Activated naive CD8-positive, alpha-beta T cell treated with anti-CD3 and anti-CD28 coated beads for 36 hours (primary cell): ENCODE measurements at regions not wholly inside any gene's neighbourhood (a gene's known extent, or its start where the extent isn't known, plus 50 kb on each side); places are given as distances from the start of the nearest gene placed in this dataset.
"Not testable (repeated sequence)": the region's sequence is repeated elsewhere in the genome, so short reads cannot be mapped to it uniquely, and the experiment has no call there.

Source experiments
- DNase-seq: peaks from one replicate; pipeline ENCODE4 v3.0.0; 2021
- H3K27ac Mint-ChIP-seq: one replicate; pipeline ENCODE4 v1.8.0; 2022; ENCODE audit warnings: mild to moderate bottlenecking, moderate library complexity, mixed read lengths
- H3K27me3 Mint-ChIP-seq: one replicate; pipeline ENCODE4 v1.8.0; 2022; ENCODE audit warnings: mild to moderate bottlenecking, mixed read lengths
- H3K36me3 Mint-ChIP-seq: one replicate; pipeline ENCODE4 v1.8.0; 2021; ENCODE audit warnings: mild to moderate bottlenecking, mixed read lengths
- H3K4me1 Mint-ChIP-seq: one replicate; pipeline ENCODE4 v1.8.0; 2021; ENCODE audit warnings: mixed read lengths
- H3K4me3 Mint-ChIP-seq: one replicate; pipeline ENCODE4 v1.8.0; 2022; ENCODE audit warnings: mild to moderate bottlenecking, moderate library complexity, mixed read lengths
- H3K9me3 Mint-ChIP-seq: one replicate; pipeline ENCODE4 v1.8.0; 2022; ENCODE audit warnings: mixed read lengths

DNA sequence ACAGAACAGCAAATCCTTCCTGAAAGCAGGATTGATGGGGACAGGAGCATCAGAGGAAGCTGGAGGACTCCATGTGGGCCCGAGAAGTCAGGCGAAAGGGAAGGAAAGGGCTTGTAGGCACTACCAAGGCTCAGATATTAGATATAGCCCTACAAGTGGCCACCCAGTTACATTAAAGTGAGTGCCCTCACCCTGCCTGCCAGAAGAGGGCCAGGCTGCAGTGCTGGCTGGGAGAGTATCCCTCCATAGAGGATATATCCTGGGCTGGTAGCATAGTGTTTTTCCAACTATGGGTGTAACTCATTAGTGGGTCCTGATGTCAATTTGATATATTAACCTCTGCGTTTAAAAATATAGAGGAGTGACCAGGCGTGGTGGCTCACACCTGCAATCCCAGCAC lies 285.2 kb downstream of the MYCN start:
- DNase-seq, result no peak
- Mint-ChIP-seq H3K27me3 (peaks cover 7% of the 10 kb centered on the region), H3K27ac (no peak overlapping the region), H3K36me3 (no peaks in the 10 kb centered on the region), H3K4me3 (no peak overlapping the region), H3K9me3 (no peaks in the 10 kb centered on the region), H3K4me1 (no peaks in the 10 kb centered on the region)

DNA sequence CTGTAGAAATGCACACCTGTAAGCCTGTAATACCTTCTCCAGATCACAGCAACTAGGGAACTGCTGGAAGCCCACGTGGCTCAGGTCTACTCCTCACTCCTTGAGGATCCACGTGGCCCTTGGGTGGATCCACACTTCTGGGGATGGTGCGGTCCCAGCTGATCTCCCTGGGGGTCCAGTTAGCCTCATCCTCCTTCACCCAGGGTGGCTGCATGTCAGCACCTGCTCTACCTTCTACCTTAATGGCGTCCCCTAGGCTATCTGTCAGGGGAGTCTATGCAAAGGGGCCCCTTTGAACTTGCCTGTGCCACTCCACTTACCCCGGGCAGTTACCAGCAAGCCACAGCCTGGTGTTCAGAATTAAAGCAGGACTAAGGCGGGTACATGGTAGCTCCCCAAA lies 284.7 kb downstream of the MYCN start:
- Mint-ChIP-seq H3K9me3 (no peaks in the 10 kb centered on the region), H3K27me3 (peaks cover 7% of the 10 kb centered on the region), H3K36me3 (no peaks in the 10 kb centered on the region), H3K4me1 (no peaks in the 10 kb centered on the region), H3K4me3 (no peak overlapping the region), H3K27ac (no peak overlapping the region)
- DNase-seq, result no peak

DNA sequence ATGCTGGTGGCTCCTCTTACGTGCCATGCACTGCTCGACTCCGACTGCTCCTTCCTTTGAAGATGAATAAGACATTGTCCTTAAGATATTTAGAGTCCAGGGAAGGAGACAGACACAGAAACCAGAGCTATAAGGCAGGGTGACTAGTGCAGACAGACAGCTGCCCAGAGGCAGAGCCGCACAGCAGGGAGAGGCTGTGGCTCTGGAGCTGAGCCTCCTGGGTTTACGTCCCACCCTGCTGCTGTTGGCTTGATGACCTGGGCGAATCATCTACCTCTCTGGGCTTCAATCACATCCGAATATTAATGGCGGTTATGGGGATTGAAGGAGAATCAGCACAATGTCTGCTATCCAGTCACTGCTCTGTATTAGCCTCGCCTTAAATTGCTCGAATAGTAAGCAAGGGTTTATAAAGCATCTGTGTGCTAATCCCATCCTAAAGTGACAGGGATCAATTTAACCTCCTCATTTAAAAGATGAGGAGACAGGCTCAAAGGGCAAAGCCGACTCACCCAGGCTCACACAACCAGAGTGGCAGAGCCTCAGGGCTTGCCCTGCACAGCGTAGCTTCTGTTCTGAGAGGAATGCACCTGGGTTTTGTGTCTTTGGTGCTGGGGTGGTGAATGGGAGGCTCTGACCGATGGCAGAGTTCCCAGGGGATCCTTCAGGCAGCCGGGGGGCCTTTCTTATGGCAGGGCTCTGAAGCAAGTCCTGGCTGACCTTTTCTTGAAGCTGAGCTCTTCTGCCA lies 284.1 kb downstream of the MYCN start:
- Mint-ChIP-seq H3K27ac (no peak overlapping the region), H3K4me3 (no peak overlapping the region), H3K4me1 (no peaks in the 10 kb centered on the region), H3K27me3 (peaks cover 7% of the 10 kb centered on the region), H3K9me3 (no peaks in the 10 kb centered on the region), H3K36me3 (no peaks in the 10 kb centered on the region)
- DNase-seq, result no peak

DNA sequence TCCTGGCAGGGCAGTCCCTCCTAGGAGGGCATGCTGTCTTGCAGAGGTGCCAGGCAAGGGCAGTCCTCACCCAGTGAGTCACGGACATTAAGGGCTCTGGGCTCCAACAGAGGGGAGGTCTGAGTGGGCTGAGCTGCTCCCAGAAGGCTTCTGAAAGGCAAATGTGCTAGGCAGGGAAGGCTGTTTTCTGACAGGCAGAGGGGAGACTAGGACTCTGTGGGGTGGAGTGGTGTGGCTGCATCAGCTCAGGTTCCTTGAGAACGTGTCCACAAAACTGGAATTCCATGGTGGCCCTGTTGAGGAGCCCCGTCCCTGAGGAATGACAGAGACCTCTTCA lies 283.5 kb downstream of the MYCN start:
- Mint-ChIP-seq H3K36me3 (no peaks in the 10 kb centered on the region), H3K4me3 (no peak overlapping the region), H3K27ac (no peak overlapping the region), H3K27me3 (peaks cover 7% of the 10 kb centered on the region), H3K4me1 (no peaks in the 10 kb centered on the region), H3K9me3 (no peaks in the 10 kb centered on the region)
- no peak for DNase-seq

DNA sequence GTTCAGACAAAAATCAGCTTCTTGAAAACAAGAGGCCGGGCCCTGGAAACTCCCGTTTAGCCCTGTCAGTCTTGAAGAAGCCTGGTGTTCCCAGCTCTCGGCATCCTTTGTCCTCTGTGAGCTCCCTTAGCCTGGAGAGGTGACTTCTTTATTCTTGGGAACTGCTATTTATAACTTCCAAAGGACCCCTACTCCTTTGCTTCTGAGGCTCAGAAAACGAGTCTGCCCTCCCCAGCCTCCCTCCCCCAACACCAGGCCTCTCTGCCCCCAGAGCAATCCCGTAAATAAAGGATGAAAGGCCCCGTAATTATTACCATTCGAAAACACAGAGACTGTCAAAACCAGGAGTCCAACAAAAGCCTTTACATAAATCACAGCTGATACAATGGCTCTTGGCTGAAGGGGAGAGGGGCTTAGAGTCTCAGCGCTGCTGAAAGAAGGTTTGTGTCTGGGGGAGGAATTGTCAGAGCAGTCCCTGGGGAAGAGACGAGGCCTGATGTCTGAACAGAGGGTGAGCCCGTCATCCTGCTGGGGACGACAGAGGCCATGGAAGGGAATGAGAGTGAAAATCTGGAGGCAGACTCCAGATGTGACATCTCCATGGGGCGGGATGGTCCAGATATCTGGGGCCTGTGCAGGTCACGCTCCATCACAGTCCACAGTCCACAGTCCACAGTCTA lies 283.0 kb downstream of the MYCN start:
- Mint-ChIP-seq H3K4me1 (no peaks in the 10 kb centered on the region), H3K27ac (no peak overlapping the region), H3K9me3 (no peaks in the 10 kb centered on the region), H3K27me3 (peaks cover 7% of the 10 kb centered on the region), H3K36me3 (no peaks in the 10 kb centered on the region), H3K4me3 (no peak overlapping the region)
- DNase-seq, result no peak

DNA sequence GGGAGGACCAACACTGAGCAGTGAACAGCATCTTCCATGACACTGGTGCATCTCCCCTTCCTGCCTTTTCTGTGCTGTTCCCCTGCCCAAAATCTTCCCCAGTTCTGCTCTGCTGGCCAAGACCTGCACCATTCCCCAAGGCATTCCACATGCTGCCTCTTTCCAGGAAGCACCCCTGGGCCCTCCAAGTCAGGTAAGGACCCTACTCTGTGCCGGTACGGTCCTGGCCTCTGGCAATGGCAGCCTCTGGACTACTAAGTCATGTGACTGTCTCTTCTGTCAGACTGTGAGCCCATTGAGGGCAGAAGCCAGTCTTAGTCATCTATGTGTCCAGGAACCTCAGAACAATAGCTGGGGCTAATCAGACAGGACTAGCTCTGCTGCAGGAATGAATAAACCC lies 282.0 kb downstream of the MYCN start:
- H3K36me3 Mint-ChIP-seq, result no peaks in the 10 kb centered on the region
- no peak overlapping the region for H3K4me3 Mint-ChIP-seq
- H3K27ac Mint-ChIP-seq, result no peak overlapping the region
- no peak for DNase-seq
- H3K27me3 Mint-ChIP-seq, result peaks cover 7% of the 10 kb centered on the region
- no peaks in the 10 kb centered on the region for H3K4me1 Mint-ChIP-seq
- no peaks in the 10 kb centered on the region for H3K9me3 Mint-ChIP-seq

DNA sequence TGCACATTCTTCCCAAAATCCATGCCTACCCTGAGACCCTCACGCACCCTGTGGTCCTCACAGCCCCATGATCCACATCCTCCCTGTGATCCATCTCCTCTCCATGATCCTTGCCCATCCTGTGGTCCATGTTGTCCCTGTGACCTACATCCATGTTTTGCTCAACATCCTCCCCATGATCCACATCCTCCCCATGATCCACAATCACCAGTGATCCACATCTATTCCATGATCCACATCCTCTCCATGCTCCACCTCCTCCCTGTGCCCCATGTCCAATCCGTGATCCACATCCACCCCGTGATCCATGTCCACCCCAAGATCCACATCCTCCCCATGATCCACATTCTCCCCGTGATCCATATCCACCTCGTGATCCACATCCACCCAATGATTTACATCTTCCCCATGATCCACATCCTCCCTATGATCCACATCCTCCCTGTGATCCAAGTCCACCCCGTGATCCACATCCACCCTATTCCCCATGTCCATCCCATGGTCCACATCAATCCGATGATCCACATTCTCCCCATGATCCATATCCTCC lies 281.2 kb downstream of the MYCN start:
- no peak for DNase-seq
- no peak overlapping the region for H3K27ac Mint-ChIP-seq
- H3K9me3 Mint-ChIP-seq, result no peaks in the 10 kb centered on the region
- no peak overlapping the region for H3K4me3 Mint-ChIP-seq
- no peaks in the 10 kb centered on the region for H3K36me3 Mint-ChIP-seq
- H3K4me1 Mint-ChIP-seq, result no peaks in the 10 kb centered on the region
- H3K27me3 Mint-ChIP-seq, result peaks cover 10% of the 10 kb centered on the region

DNA sequence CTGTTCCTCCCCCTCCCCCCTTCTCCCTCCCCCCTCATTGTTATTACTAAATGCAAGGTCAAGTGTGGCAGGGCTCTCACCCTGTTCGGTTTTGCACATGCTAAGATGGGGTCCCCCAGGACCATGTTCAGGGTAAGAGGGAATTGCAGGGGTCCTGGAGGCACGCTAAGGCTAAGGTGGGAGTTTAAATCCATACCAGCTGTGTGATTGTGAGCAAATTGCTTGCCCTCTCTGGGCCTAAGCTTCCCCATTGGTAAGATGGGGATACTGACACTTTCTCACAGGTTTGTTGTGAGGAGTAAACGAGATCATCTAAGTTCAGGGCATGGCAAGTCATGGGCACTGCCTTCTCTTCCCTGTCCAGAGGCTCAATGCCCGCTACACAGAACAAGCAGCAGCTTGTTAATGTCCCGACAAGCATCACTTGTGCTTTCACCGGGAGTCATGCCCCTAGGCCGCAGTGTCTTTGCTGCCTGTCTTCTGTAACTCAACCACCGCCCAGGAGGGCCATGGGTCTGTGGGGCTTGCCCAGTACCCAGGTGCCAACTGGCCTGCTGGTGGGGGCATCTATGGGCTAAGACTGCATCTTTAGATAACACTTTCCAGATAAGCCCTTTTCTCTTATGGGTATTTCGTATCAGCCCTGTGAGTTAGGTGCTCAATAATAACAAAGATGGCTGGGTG lies 279.1 kb downstream of the MYCN start:
- H3K4me3 Mint-ChIP-seq, result no peak overlapping the region
- H3K36me3 Mint-ChIP-seq, result no peaks in the 10 kb centered on the region
- no peak overlapping the region for H3K27ac Mint-ChIP-seq
- no peaks in the 10 kb centered on the region for H3K9me3 Mint-ChIP-seq
- no peak for DNase-seq
- H3K27me3 Mint-ChIP-seq, result peaks cover 15% of the 10 kb centered on the region
- H3K4me1 Mint-ChIP-seq, result no peaks in the 10 kb centered on the region

DNA sequence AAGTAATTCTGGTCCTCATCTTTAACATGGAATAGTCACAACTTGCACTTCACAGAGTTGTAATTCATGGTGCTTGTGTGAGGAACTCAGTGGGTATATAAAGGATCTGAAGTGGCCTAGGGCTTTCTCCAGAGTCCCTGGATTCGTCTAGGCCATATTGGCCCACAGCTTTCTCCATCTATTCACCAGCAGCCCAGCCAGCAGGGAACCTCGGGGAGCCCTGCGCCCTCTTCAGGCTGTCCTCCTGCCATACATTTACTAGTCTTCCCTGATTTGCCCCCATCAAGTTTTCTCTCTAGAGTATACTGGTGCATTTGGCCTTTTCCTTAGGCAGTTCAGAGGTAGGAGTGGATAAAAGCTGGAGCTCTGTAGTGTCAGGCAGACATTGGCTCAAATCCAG lies 278.3 kb downstream of the MYCN start:
- no peak overlapping the region for H3K27ac Mint-ChIP-seq
- no peak overlapping the region for H3K4me3 Mint-ChIP-seq
- H3K27me3 Mint-ChIP-seq, result peaks cover 15% of the 10 kb centered on the region
- peaks cover 2% of the 10 kb centered on the region for H3K4me1 Mint-ChIP-seq
- DNase-seq, result no peak
- no peaks in the 10 kb centered on the region for H3K36me3 Mint-ChIP-seq
- no peaks in the 10 kb centered on the region for H3K9me3 Mint-ChIP-seq

DNA sequence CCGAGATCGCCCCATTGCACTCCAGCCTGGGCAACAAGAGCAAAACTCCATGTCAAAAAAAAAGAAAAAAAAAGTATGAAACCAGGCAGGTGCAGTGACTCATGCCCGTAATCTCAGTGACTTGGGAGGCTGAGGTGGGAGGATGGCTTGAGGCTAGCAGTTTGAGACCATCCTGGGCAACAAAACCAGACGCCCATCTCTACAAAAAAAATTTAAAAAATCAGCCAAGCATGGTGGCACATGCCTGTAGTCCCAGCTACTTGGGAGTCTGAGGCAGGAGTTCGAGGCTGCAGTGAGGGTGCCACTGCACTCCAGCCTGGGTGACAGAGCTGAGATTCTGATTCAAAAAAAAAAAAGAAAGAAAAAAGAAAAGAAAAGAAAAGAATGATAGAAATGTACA lies 277.8 kb downstream of the MYCN start:
- H3K36me3 Mint-ChIP-seq, result no peaks in the 10 kb centered on the region
- no peak overlapping the region for H3K27ac Mint-ChIP-seq
- H3K4me3 Mint-ChIP-seq, result no peak overlapping the region
- no peaks in the 10 kb centered on the region for H3K9me3 Mint-ChIP-seq
- H3K27me3 Mint-ChIP-seq, result peaks cover 15% of the 10 kb centered on the region
- H3K4me1 Mint-ChIP-seq, result peaks cover 2% of the 10 kb centered on the region
- DNase-seq, result no peak

DNA sequence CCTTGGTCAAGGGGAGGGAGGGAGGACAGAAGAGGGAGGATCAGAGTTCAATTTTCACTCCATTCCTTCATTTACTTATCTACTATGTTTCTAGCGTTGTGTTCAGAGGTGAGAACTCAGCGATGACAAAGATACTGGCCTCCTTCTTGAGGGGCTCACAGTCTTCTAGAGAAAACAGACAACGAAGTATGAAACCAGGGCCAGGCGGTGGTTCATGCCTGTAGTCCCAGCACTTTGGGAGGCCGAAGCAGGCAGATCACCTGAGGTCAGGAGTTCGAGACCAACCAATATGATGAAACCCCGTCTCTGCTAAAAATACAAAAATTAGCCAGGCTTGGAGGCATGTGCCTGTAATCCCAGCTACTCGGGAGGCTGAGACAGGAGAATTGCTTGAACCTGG lies 277.4 kb downstream of the MYCN start:
- H3K4me1 Mint-ChIP-seq, result not testable (repeated sequence)

DNA sequence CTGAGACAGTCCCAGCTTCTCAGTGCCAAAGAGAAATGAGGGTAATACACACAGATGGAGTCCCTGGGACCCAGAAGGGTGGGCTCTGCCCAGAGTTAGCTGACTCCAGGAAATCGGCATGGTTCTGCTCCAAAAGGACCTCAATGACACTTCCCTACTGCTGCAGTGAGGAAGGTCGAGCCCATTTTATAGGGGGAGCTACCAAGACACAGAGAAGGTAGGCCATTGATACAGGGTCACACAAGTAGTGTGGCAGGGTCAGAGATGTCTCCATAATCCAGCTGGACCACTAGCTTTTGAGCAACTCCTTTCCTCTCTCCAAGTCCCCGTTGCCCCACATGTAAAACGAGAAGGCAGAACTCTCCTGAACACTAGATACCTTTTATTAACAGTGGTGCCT lies 276.9 kb downstream of the MYCN start:
- no peaks in the 10 kb centered on the region for H3K9me3 Mint-ChIP-seq
- H3K36me3 Mint-ChIP-seq, result no peaks in the 10 kb centered on the region
- H3K4me3 Mint-ChIP-seq, result no peak overlapping the region
- DNase-seq, result no peak
- peaks cover 2% of the 10 kb centered on the region for H3K4me1 Mint-ChIP-seq
- H3K27me3 Mint-ChIP-seq, result peaks cover 14% of the 10 kb centered on the region
- no peak overlapping the region for H3K27ac Mint-ChIP-seq

More for the DNA sequence above, 277.4 kb downstream of the MYCN start:
- not testable (repeated sequence) for DNase-seq, H3K4me3 Mint-ChIP-seq, H3K9me3 Mint-ChIP-seq, H3K36me3 Mint-ChIP-seq, H3K27ac Mint-ChIP-seq
- peaks cover 15% of the 10 kb centered on the region for H3K27me3 Mint-ChIP-seq

DNA sequence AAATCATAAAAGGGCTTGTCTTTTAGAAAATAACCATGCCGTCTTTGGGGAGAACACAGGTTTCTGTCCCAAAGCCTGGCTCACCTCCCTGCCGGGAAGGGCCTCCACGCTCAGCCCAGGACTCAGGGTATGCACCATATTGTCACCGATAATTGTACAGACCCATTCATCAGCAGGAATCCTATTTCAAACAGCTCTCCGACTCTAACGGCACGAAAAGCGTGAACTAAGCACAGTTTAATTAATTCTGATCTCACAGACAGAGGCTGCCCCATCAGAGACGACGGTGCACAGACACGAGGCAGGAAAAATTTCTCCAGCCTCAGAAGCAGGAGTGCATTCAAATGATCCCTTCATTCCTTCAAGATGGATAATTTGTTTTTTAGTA lies 276.2 kb downstream of the MYCN start:
- Mint-ChIP-seq H3K36me3 (no peaks in the 10 kb centered on the region), H3K4me3 (no peak overlapping the region), H3K9me3 (no peaks in the 10 kb centered on the region), H3K27me3 (peaks cover 8% of the 10 kb centered on the region), H3K27ac (no peak overlapping the region), H3K4me1 (peaks cover 2% of the 10 kb centered on the region)
- DNase-seq, result no peak

DNA sequence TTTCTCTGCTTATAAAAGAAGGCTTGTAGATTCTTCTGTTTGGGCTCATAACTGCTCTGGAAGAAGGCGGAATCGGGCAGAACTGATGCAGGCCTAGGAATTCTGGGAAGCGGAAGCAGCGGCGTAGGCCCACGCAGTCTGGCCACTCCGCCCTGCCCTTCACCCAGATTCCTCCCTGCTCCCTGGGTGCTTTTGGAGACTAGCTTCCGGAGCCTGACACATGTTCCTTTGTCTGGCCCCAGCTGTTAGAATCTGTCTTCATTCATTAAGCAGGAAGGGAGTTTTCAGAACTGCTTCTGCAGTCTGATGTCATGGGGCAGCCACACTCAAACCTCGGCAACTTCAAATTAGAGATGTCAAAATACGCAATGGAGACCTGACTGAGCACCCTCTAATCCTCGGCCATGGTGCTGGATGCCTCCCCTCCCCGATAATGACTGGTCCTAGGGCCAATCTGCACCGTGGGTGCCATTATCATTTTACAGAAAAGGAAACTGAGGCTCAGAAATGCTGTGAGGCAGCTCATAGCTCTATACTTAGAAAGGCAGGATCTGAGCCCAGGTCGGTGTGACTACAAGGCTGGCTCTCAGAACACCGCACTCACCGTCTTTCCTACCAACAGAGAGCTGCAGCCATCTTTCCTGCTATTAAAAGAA lies 275.7 kb downstream of the MYCN start:
- peaks cover 8% of the 10 kb centered on the region for H3K27me3 Mint-ChIP-seq
- peaks cover 2% of the 10 kb centered on the region for H3K4me1 Mint-ChIP-seq
- H3K4me3 Mint-ChIP-seq, result no peak overlapping the region
- no peak overlapping the region for H3K27ac Mint-ChIP-seq
- H3K36me3 Mint-ChIP-seq, result no peaks in the 10 kb centered on the region
- no peak for DNase-seq
- H3K9me3 Mint-ChIP-seq, result no peaks in the 10 kb centered on the region

DNA sequence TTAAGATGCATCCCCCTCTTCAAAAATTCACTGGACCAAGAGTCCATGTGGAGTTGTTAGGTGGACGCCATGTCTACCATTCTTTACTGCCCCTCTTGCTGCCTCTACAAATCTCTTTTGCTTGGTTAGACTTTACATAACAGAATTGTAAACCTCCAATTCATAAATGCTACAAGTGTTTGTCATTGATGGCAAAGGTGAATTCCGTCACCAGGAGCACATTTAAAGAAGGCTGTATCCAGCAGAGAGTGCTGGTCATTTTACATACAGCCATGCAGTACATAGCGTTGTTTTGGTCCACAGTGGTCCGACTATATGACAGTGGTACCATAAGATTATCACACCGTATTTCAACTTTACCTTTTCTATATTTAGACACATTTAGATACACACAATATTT lies 274.5 kb downstream of the MYCN start:
- Mint-ChIP-seq H3K27me3 (peaks cover 12% of the 10 kb centered on the region), H3K27ac (no peak overlapping the region), H3K4me3 (no peak overlapping the region), H3K4me1 (peaks cover 2% of the 10 kb centered on the region), H3K36me3 (no peaks in the 10 kb centered on the region), H3K9me3 (no peaks in the 10 kb centered on the region)
- DNase-seq, result no peak
